Keratinocyte (primary cell): ENCODE measurements at regions not wholly inside any gene's neighbourhood (a gene's known extent, or its start where the extent isn't known, plus 50 kb on each side); places are given as distances from the start of the nearest gene placed in this dataset.

Source experiments
- EZH2 ChIP-seq: IDR thresholded peaks from one replicate; pipeline ENCODE4 v1.6.1; 2012; ENCODE audit warnings: inconsistent platforms, mild to moderate bottlenecking, low read length, moderate library complexity
- TF ChIP-seq, protein P1 (sequence below), 3 experiments: IDR thresholded peaks in 1 of 3; conservative IDR thresholded peaks in 1 of 3; optimal IDR thresholded peaks in 1 of 3; 2 replicates in 2 of 3; 3 replicates in 1 of 3; pipeline versions ENCODE3 to v1.5.1; 2011; ENCODE audit warnings: low read length in 3 of 3, mild to moderate bottlenecking in 3 of 3, moderate library complexity in 2 of 3, control low read depth in 1 of 3, inconsistent platforms in 1 of 3; ENCODE audit not compliant: insufficient read depth in 2 of 3; ENCODE audit errors: extremely low read depth in 1 of 3

GRCh38 chr10:129350690-129351089 is 116.4 kb upstream of the MGMT start:
- no peak for TF ChIP-seq EZH2
- TF ChIP-seq, protein P1, sequence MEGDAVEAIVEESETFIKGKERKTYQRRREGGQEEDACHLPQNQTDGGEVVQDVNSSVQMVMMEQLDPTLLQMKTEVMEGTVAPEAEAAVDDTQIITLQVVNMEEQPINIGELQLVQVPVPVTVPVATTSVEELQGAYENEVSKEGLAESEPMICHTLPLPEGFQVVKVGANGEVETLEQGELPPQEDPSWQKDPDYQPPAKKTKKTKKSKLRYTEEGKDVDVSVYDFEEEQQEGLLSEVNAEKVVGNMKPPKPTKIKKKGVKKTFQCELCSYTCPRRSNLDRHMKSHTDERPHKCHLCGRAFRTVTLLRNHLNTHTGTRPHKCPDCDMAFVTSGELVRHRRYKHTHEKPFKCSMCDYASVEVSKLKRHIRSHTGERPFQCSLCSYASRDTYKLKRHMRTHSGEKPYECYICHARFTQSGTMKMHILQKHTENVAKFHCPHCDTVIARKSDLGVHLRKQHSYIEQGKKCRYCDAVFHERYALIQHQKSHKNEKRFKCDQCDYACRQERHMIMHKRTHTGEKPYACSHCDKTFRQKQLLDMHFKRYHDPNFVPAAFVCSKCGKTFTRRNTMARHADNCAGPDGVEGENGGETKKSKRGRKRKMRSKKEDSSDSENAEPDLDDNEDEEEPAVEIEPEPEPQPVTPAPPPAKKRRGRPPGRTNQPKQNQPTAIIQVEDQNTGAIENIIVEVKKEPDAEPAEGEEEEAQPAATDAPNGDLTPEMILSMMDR (optimal IDR thresholded peaks at IDR 0.05 in 1 of 3, IDR thresholded peaks at IDR 0.05 in 1 of 3, conservative IDR thresholded peaks at IDR 0.05 in 1 of 3; ENCODE audit: extremely low read depth in 1 of 3, insufficient read depth in 2 of 3, low read length in 3 of 3): no peak
